Neural cell (in vitro differentiated cells): ENCODE measurements at regions not wholly inside any gene's neighbourhood (a gene's known extent, or its start where the extent isn't known, plus 50 kb on each side); places are given as distances from the start of the nearest gene placed in this dataset.

Experiments
- H2AFZ ChIP-seq: fragments of 200-600, 300-800 bp; sonication (generic), shearing (Covaris generic); 2 replicates; pipeline ENCODE4 v1.6.0; 2014; ENCODE audit warnings: low read depth, mild to moderate bottlenecking, antibody characterized with exemption, low read length, moderate library complexity
- H3F3A ChIP-seq: fragments of 200-600 bp; shearing (Covaris generic); 2 replicates; pipeline ENCODE4 v1.6.1; 2016; ENCODE audit warnings: mild to moderate bottlenecking, moderate library complexity, mixed read lengths, antibody characterized with exemption, low read length; ENCODE audit not compliant: insufficient read depth, poor library complexity, severe bottlenecking
- H3K27ac ChIP-seq: fragments of 200-600, 300-800 bp; sonication (generic), shearing (Covaris generic); 2 replicates; pipeline ENCODE4 v1.5.1; 2014; ENCODE audit warnings: mild to moderate bottlenecking, low read length, moderate library complexity
- H3K27me3 ChIP-seq: fragments of 300-800, 200-600 bp; sonication (generic), shearing (Covaris generic); 2 replicates; pipeline ENCODE4 v1.6.0; 2014; ENCODE audit warnings: mild to moderate bottlenecking, low read depth, low read length, moderate library complexity; ENCODE audit not compliant: insufficient read depth
- H3K36me3 ChIP-seq: fragments of 300-800, 200-600 bp; sonication (generic), shearing (Covaris generic); 2 replicates; pipeline ENCODE4 v1.5.1; 2014; ENCODE audit warnings: mild to moderate bottlenecking, antibody characterized with exemption, low read length, moderate library complexity; ENCODE audit not compliant: insufficient read depth
- H3K4me2 ChIP-seq: fragments of 300-800, 200-600 bp; sonication (generic), shearing (Covaris generic); 2 replicates; pipeline ENCODE4 v1.6.0; 2014; ENCODE audit warnings: mild to moderate bottlenecking, low read length
- H3K4me3 ChIP-seq: fragments of 300-800, 200-600 bp; sonication (generic), shearing (Covaris generic); 2 replicates; pipeline ENCODE4 v1.5.1; 2014; ENCODE audit warnings: mild to moderate bottlenecking, low read length, moderate library complexity
- H3K79me2 ChIP-seq: fragments of 200-600 bp; shearing (Covaris generic); replicated peaks from 2 replicates; pipeline ENCODE4 v1.6.0; 2014; ENCODE audit warnings: mild to moderate bottlenecking, low read length, moderate library complexity; ENCODE audit not compliant: insufficient read depth
- H3K9ac ChIP-seq: fragments of 300-800, 200-600 bp; sonication (generic), shearing (Covaris generic); 2 replicates; pipeline ENCODE4 v1.6.1; 2016; ENCODE audit warnings: mild to moderate bottlenecking, low read length, mixed read lengths
- H3K9me2 ChIP-seq: fragments of 200-600 bp; shearing (Covaris generic); 2 replicates; pipeline ENCODE4 v1.6.1; 2016; ENCODE audit warnings: mild to moderate bottlenecking, low read length, mixed read lengths; ENCODE audit not compliant: insufficient read depth
- H3K9me3 ChIP-seq: fragments of 200-600, 300-800 bp; sonication (generic), shearing (Covaris generic); 2 replicates; pipeline ENCODE4 v1.6.1; 2016; ENCODE audit warnings: mild to moderate bottlenecking, mixed run types, low read length, moderate library complexity, mixed read lengths
- H4K20me1 ChIP-seq: fragments of 200-600 bp; shearing (Covaris generic); 2 replicates; pipeline ENCODE4 v1.6.1; 2016; ENCODE audit warnings: mild to moderate bottlenecking, mixed run types; ENCODE audit not compliant: insufficient read depth
- EP300 ChIP-seq: fragments of 450-650 bp; conservative IDR thresholded peaks from 2 replicates; pipeline ENCODE4 v1.6.1; 2014; ENCODE audit warnings: antibody characterized with exemption, mild to moderate bottlenecking, moderate library complexity; ENCODE audit not compliant: poor library complexity, severe bottlenecking
- EZH2 ChIP-seq: fragments of 200-600, 300-800 bp; shearing (Covaris generic), sonication (generic); IDR thresholded peaks from 2 replicates; pipeline ENCODE4 v1.6.1; 2014; ENCODE audit warnings: antibody characterized with exemption, low read length, borderline replicate concordance, mild to moderate bottlenecking; ENCODE audit not compliant: insufficient read depth, poor library complexity, severe bottlenecking
- MXI1 ChIP-seq: fragments of 450-650 bp; conservative IDR thresholded peaks from 2 replicates; pipeline ENCODE4 v1.6.1; 2014; ENCODE audit warnings: antibody characterized with exemption, mild to moderate bottlenecking; ENCODE audit not compliant: poor library complexity, severe bottlenecking
- POLR2AphosphoS5 ChIP-seq: IDR thresholded peaks from 2 replicates; pipeline ENCODE4 v1.6.1; 2012
- RAD21 ChIP-seq: fragments of 450-650 bp; conservative IDR thresholded peaks from 2 replicates; pipeline ENCODE4 v1.6.1; 2014; ENCODE audit warnings: antibody characterized with exemption, mild to moderate bottlenecking, moderate library complexity
- SMC3 ChIP-seq: fragments of 450-650 bp; conservative IDR thresholded peaks from 2 replicates; pipeline ENCODE4 v1.6.1; 2014; ENCODE audit warnings: antibody characterized with exemption, mild to moderate bottlenecking, moderate library complexity; ENCODE audit not compliant: poor library complexity
- TAF1 ChIP-seq: IDR thresholded peaks from 2 replicates; pipeline ENCODE4 v1.6.1; 2012; ENCODE audit warnings: low read depth
- TF ChIP-seq, protein P1 (sequence below): fragments of 450-650 bp; IDR thresholded peaks from 2 replicates; pipeline ENCODE4 v1.5.1; 2014; ENCODE audit warnings: antibody characterized with exemption, mild to moderate bottlenecking, moderate library complexity; ENCODE audit not compliant: poor library complexity, severe bottlenecking
- TF ChIP-seq, protein P2 (sequence below): IDR thresholded peaks from 2 replicates; pipeline ENCODE4 v1.6.1; 2012; ENCODE audit warnings: borderline replicate concordance

DNA sequence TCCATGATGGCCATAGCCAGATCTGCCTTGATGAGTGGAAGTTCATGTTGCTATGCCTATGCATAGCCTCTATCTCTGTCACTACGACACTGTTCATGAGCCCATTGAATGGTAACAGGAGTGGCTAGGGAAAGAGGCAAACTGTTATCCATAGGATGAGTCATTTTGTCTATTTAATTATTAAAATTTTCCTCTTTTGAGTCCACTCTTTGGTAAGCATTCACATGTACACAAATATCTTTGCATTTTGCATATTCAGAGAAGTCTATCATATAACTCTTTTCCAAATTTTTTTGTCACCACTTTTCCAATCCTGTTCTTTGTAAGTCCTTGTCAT is 364.4 kb downstream of the KCNJ3 start:
- H3K36me3 ChIP-seq: no peaks in the 10 kb centered on the region
- no peak overlapping the region for H3K27ac ChIP-seq

DNA sequence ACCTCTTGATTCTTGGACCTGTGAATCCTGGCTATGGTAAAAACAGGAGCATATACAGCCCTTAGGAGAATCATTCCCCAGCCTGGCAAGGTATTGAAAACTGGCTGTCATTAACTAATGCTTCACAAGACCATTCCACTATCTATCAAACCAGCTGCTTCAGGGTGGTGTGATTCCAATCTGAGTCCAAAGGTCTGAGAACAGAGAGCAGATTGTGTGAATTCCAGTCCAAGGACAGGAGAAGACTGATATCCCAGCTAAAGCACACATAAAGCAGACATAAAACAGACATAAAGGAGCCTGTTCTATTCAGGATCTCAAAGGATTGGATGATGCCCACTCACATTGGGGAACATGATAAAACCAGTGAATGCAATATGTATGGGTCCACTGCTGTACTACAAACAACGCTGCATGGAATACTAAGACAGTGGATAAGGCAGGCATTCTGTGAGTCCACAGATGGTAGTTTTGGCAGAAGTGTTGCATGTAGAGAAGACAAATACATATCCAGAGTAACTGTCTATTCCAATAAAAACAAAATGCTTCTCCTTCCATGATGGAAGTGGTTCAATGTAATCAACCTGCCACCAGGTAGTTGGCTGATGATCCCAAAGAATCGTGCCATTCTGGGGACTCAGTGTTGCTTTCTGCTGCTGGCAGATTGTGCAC is 363.9 kb downstream of the KCNJ3 start:
- Histone ChIP-seq H4K20me1 (no peaks in the 10 kb centered on the region), H2AFZ (no peak overlapping the region), H3K27ac (no peak overlapping the region), H3K27me3 (no peaks in the 10 kb centered on the region), H3K9ac (no peak overlapping the region), H3K79me2 (no peaks in the 10 kb centered on the region), H3K9me2 (no peaks in the 10 kb centered on the region), H3F3A (no peaks in the 10 kb centered on the region), H3K9me3 (no peaks in the 10 kb centered on the region), H3K4me3 (no peak overlapping the region), H3K4me2 (no peak overlapping the region), H3K36me3 (no peaks in the 10 kb centered on the region)
- no peak for TF ChIP-seq TAF1
- TF ChIP-seq, protein P1, sequence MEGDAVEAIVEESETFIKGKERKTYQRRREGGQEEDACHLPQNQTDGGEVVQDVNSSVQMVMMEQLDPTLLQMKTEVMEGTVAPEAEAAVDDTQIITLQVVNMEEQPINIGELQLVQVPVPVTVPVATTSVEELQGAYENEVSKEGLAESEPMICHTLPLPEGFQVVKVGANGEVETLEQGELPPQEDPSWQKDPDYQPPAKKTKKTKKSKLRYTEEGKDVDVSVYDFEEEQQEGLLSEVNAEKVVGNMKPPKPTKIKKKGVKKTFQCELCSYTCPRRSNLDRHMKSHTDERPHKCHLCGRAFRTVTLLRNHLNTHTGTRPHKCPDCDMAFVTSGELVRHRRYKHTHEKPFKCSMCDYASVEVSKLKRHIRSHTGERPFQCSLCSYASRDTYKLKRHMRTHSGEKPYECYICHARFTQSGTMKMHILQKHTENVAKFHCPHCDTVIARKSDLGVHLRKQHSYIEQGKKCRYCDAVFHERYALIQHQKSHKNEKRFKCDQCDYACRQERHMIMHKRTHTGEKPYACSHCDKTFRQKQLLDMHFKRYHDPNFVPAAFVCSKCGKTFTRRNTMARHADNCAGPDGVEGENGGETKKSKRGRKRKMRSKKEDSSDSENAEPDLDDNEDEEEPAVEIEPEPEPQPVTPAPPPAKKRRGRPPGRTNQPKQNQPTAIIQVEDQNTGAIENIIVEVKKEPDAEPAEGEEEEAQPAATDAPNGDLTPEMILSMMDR: no peak
- no peak for TF ChIP-seq EP300
- TF ChIP-seq SMC3: no peak
- TF ChIP-seq POLR2AphosphoS5: no peak
- TF ChIP-seq, protein P2, sequence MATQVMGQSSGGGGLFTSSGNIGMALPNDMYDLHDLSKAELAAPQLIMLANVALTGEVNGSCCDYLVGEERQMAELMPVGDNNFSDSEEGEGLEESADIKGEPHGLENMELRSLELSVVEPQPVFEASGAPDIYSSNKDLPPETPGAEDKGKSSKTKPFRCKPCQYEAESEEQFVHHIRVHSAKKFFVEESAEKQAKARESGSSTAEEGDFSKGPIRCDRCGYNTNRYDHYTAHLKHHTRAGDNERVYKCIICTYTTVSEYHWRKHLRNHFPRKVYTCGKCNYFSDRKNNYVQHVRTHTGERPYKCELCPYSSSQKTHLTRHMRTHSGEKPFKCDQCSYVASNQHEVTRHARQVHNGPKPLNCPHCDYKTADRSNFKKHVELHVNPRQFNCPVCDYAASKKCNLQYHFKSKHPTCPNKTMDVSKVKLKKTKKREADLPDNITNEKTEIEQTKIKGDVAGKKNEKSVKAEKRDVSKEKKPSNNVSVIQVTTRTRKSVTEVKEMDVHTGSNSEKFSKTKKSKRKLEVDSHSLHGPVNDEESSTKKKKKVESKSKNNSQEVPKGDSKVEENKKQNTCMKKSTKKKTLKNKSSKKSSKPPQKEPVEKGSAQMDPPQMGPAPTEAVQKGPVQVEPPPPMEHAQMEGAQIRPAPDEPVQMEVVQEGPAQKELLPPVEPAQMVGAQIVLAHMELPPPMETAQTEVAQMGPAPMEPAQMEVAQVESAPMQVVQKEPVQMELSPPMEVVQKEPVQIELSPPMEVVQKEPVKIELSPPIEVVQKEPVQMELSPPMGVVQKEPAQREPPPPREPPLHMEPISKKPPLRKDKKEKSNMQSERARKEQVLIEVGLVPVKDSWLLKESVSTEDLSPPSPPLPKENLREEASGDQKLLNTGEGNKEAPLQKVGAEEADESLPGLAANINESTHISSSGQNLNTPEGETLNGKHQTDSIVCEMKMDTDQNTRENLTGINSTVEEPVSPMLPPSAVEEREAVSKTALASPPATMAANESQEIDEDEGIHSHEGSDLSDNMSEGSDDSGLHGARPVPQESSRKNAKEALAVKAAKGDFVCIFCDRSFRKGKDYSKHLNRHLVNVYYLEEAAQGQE: no peak
- TF ChIP-seq MXI1: no peak
- no peak for TF ChIP-seq RAD21
- TF ChIP-seq EZH2: no peak

More for the DNA sequence above, 364.4 kb downstream of the KCNJ3 start:
- no peak for TF ChIP-seq MXI1
- no peak for TF ChIP-seq EP300
- TF ChIP-seq, protein P2: no peak
- TF ChIP-seq, protein P1: no peak
- TF ChIP-seq TAF1: no peak
- H2AFZ ChIP-seq: no peak overlapping the region
- H3F3A ChIP-seq: no peaks in the 10 kb centered on the region
- H3K27me3 ChIP-seq: no peaks in the 10 kb centered on the region
- H3K79me2 ChIP-seq: no peaks in the 10 kb centered on the region
- H3K9me3 ChIP-seq: no peaks in the 10 kb centered on the region
- H3K4me2 ChIP-seq: no peak overlapping the region
- no peaks in the 10 kb centered on the region for H3K9me2 ChIP-seq
- H3K4me3 ChIP-seq: no peak overlapping the region
- no peaks in the 10 kb centered on the region for H4K20me1 ChIP-seq
- no peak overlapping the region for H3K9ac ChIP-seq
